ENCODE measurements at regions not wholly inside any gene's neighbourhood (a gene's known extent, or its start where the extent isn't known, plus 50 kb on each side); places are given as distances from the start of the nearest gene placed in this dataset.

- Histone ChIP-seq H3K27ac (ENCODE audit: low read depth, low read length) (no peak overlapping the region), H3K4me3 (ENCODE audit: low read depth, low read length) (no peak overlapping the region), H3K27me3 (ENCODE audit: control insufficient read depth, insufficient read depth, low read length) (no peaks in the 10 kb centered on the region), H3K9me3 (ENCODE audit: control insufficient read depth, insufficient read depth, low read length) (peaks cover 3% of the 10 kb centered on the region; the same call in 1 of the 2 replicates)
- no peak for TF ChIP-seq CTCF (IDR thresholded peaks at IDR 0.05; ENCODE audit: low read depth, low read length)
- no peak for DNase-seq (ENCODE audit: low read depth, low spot score)
- ChIA-PET CTCF (no interaction called here), POLR2A (no interaction called here)
These were observed 1256.4 kb downstream of the EFNA5 start for GRCh38 chr5:106414342-106414741.

GRCh38 chr5:106412606-106413005, 1258.1 kb downstream of the EFNA5 start:
- no peak for DNase-seq (ENCODE audit: low read depth, low spot score)
- ChIA-PET CTCF (no interaction called here), POLR2A (no interaction called here)
- Histone ChIP-seq H3K27ac (ENCODE audit: low read depth, low read length) (no peak overlapping the region), H3K4me3 (ENCODE audit: low read depth, low read length) (no peak overlapping the region), H3K9me3 (ENCODE audit: control insufficient read depth, insufficient read depth, low read length) (peaks cover 3% of the 10 kb centered on the region; the same call in 1 of the 2 replicates), H3K27me3 (ENCODE audit: control insufficient read depth, insufficient read depth, low read length) (no peaks in the 10 kb centered on the region)
- TF ChIP-seq CTCF (IDR thresholded peaks at IDR 0.05; ENCODE audit: low read depth, low read length) = no peak

- CTCF ChIA-PET = interaction anchor here (1.6 kb wide), 1 partner anchor 139 kb away, joined by 5 read pairs; no protein-coding TSS in a partner anchor
These were observed 1262.2 kb downstream of the EFNA5 start for GRCh38 chr5:106408570-106408969.

GRCh38 chr5:106408141-106408540, 1262.6 kb downstream of the EFNA5 start:
- H3K27ac ChIP-seq (ENCODE audit: low read depth, low read length) = no peak overlapping the region
- H3K4me3 ChIP-seq (ENCODE audit: low read depth, low read length) = no peak overlapping the region
- no peaks in the 10 kb centered on the region for H3K27me3 ChIP-seq (ENCODE audit: control insufficient read depth, insufficient read depth, low read length)
- ChIA-PET CTCF (interaction anchor here (1.6 kb wide), 1 partner anchor 139 kb away, joined by 5 read pairs; no protein-coding TSS in a partner anchor), POLR2A (no interaction called here)
- no peak for DNase-seq (ENCODE audit: low read depth, low spot score)
- no peaks in the 10 kb centered on the region for H3K9me3 ChIP-seq (ENCODE audit: control insufficient read depth, insufficient read depth, low read length)
- TF ChIP-seq CTCF (IDR thresholded peaks at IDR 0.05; ENCODE audit: low read depth, low read length) = no peak

More at GRCh38 chr5:106408570-106408969, 1262.2 kb downstream of the EFNA5 start:
- no peak overlapping the region for H3K27ac ChIP-seq (ENCODE audit: low read depth, low read length)
- POLR2A ChIA-PET = no interaction called here
- DNase-seq (ENCODE audit: low read depth, low spot score) = no peak
- no peak overlapping the region for H3K4me3 ChIP-seq (ENCODE audit: low read depth, low read length)
- H3K9me3 ChIP-seq (ENCODE audit: control insufficient read depth, insufficient read depth, low read length) = no peaks in the 10 kb centered on the region
- TF ChIP-seq CTCF (IDR thresholded peaks at IDR 0.05; ENCODE audit: low read depth, low read length) = no peak
- H3K27me3 ChIP-seq (ENCODE audit: control insufficient read depth, insufficient read depth, low read length) = no peaks in the 10 kb centered on the region

GRCh38 chr5:106401561-106401960, 1269.2 kb downstream of the EFNA5 start:
- no peak for DNase-seq (ENCODE audit: low read depth, low spot score)
- no peak overlapping the region for H3K4me3 ChIP-seq (ENCODE audit: low read depth, low read length)
- ChIA-PET POLR2A (no interaction called here), CTCF (no interaction called here)
- no peaks in the 10 kb centered on the region for H3K27me3 ChIP-seq (ENCODE audit: control insufficient read depth, insufficient read depth, low read length)
- no peaks in the 10 kb centered on the region for H3K9me3 ChIP-seq (ENCODE audit: control insufficient read depth, insufficient read depth, low read length)
- no peak overlapping the region for H3K27ac ChIP-seq (ENCODE audit: low read depth, low read length)
- TF ChIP-seq CTCF (IDR thresholded peaks at IDR 0.05; ENCODE audit: low read depth, low read length) = no peak
